DMS114 treated with DMSO at 0.1 percent for 48 hours (cell line): ENCODE measurements at regions not wholly inside any gene's neighbourhood (a gene's known extent, or its start where the extent isn't known, plus 50 kb on each side); places are given as distances from the start of the nearest gene placed in this dataset.

Source experiments
- DNase-seq: peaks from one replicate; lab custom pipeline; 2025; ENCODE audit not compliant: unreplicated experiment; lab: John Stamatoyannopoulos, UW

DNA sequence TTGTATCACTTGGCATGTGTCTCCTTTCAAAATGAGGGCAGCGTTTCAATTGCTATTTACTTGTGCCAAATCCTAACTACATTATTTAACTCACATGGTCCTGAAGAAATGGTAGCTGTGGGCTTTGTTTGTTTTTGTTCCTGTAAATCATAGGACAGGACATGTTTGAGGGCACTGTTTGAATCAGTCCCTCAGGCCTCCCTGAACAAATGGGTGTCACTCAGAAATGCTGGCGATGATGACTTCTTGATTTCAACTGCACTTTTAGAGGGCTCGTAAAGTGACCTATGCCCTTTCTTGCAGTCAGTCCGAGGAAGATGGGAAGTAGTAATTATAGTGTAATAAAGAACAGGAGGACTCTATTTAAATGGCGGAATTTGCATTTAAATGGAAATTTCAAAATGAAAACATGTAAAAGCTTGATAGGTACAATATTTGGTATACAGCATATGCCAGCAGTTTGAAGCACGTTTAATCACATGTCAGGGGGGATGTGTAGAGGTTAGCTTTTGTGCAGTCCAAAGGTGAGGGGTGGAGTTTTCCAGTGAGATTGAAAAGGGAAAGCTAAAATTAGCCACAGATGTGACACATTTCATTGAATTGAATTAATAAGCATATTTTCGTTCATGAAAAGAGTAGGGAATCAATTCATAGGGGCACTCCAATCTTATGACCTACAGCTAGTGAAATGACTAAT, 1958.7 kb upstream of the IGFBP7 start:
- DNase-seq = no peak

- no peak for DNase-seq
Measured at GRCh38 chr4:59086410-59086809, 1976.2 kb upstream of the IGFBP7 start.

- no peak for DNase-seq
Measured at GRCh38 chr4:59091146-59092142, 1981.3 kb upstream of the IGFBP7 start.

DNA sequence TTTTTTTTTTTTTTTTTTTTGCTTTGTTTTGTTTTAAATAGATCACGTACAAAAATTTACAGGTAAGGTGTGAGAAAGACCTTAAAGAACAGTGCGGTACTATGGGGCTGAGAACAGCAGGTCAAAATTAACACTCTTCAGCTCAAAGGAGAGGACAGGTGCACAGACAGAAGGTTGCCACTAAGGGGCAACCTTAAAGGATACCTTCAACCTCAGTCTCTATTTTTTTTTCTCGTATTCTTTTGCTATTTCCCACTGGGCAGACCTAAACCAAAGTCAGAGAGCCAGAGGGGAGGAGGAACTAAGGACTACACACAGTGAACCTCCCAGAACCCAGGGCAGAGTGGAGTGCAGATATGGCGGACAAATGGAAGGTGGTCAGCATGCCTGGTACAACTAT, 1984.3 kb upstream of the IGFBP7 start:
- no peak for DNase-seq

- no peak for DNase-seq
Measured at GRCh38 chr4:59102311-59102710, 1992.1 kb upstream of the IGFBP7 start.

DNA sequence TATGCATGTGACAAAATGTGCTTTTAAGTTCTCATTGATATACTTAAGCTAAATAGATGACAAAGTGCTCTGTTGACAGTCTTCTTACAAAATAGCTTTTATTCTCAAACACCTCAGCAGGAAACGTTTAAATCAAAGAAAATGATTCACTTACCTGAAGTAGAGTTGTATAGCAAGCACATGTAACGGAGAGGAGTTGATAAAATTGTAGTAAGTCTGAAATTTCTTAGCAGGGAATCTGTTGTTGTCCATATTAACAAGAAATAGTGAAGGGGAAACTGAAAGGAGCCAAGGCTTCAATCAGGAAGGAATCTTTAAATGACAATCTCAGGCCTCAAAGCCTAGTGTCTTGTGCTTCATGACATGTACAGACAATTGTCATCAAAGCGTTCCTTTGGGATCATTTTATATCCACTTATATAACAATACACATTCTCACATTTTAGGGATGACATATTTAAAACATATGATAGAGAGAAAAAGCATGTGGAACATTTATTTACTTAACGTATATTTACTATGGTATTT, 2010.2 kb upstream of the IGFBP7 start:
- no peak for DNase-seq

GRCh38 chr4:59122626-59123025, 2012.4 kb upstream of the IGFBP7 start:
- no peak for DNase-seq

- no peak for DNase-seq
Measured at GRCh38 chr4:59126159-59126558, 2016.0 kb upstream of the IGFBP7 start.

DNA sequence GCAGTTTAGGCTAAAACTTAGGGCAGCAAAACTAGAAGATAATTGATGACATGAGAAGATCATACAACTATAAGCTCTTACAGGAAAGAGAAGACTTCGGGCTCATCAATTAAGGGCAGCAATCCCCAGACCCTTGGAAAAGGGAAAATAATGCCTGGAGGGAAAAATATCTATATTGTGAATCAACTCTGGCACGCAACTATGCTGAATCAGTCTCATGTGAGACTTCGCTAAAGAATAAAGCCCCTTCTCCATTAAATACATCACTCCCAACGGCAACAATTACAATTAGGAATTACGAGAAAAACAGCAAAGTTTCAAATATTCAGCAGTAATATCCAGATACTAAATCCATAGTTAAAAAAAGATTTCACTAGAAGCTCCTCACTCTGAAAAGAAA, 2016.8 kb upstream of the IGFBP7 start:
- no peak for DNase-seq

DNA sequence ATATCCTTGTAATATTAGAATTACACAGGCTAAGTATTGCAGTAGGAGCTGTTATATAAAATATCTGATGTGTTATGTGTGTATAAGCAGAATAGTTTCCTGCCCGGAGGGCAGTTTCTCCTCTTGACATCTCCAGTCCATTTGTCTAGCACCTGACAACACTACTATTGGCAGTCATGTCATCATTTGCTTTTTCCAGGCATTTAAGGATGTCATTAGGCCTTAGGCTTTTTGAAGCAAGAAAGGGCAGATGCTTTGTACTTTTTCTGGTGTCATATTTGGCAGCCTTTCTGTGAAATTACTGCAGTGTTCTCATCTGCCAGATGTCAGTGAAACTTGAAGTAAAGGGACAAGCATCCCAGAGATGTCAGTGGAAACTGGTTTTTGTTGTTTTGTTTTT, 2017.6 kb upstream of the IGFBP7 start:
- DNase-seq = no peak

DNA sequence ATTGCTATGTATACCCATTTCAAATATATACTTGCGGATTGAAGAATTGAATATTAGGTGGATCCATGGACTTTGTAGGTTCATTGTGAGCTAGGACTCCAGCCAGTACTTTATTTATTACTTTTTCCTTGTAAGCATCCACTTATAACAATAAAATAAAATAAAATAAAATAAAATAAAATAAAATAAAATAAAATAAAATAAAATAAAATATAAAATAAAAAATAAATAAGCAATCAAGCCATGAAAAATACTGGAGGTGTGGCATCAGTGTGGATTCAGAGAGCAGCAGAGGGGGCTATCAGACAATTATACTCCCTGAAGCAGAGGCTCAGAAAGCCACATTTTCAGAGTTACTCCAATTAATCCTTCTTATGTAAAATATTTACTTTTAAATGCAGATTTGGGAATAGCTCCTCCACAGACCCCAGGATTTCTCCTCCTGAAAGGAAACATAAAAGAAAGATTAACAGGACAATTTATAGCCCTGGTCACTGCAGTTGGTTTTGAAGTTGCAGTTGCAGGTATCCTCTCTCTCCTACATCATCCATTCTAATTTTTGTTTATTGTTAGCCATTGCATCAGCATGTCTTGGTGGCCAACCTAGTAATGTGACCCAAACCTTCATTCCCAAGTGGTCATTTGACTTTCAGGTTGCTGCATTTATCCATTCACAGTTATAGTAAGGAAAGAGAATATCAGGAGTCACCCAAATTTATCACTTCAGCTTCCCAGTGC, 2025.2 kb upstream of the IGFBP7 start:
- no peak for DNase-seq

GRCh38 chr4:59161249-59161648, 2038.9 kb upstream of the ADGRL3 start:
- DNase-seq = no peak

- no peak for DNase-seq
Measured at GRCh38 chr4:59175617-59176016, 2024.5 kb upstream of the ADGRL3 start.

- no peak for DNase-seq
Measured at GRCh38 chr4:59179372-59179771, 2020.8 kb upstream of the ADGRL3 start.

- DNase-seq = no peak
Measured at GRCh38 chr4:59180161-59180560, 2020.0 kb upstream of the ADGRL3 start.

DNA sequence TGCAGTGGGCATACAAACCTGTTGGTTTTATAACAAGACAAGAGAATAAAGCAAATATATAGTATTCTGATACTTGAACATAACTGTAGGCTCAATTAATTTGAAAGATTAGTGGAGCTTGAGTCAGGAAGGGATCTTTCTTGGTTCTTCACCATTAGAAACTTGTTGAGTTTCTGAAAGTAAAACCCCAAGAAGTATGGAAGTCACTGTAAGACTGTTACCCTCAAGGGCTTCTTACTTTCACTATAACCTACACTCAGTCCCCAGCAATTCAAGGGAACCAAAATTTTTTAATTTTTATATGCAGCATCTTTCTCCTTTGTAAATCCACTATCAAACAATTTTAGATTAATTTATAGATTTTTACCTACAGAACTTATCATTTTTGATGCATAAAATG, 2019.2 kb upstream of the ADGRL3 start:
- no peak for DNase-seq

DNA sequence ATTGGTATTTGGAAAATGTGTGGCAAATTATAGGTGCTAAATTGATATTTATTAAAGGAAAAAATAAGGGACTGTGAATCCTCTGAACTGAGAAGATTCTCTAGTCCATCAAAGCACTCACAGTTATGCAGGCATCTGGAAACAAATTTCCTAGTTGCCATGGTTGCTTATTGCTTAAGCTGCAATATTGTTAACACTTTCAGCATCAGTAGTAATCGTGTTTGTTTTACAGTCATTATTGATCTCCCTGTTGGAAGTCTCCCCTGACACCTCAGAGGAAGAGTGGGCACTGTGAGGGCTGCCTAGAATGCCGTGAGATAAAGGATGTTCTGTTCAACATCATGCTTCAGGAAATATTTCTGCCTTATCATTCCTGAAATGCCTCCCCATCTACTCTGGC, 2004.3 kb upstream of the ADGRL3 start:
- no peak for DNase-seq

DNA sequence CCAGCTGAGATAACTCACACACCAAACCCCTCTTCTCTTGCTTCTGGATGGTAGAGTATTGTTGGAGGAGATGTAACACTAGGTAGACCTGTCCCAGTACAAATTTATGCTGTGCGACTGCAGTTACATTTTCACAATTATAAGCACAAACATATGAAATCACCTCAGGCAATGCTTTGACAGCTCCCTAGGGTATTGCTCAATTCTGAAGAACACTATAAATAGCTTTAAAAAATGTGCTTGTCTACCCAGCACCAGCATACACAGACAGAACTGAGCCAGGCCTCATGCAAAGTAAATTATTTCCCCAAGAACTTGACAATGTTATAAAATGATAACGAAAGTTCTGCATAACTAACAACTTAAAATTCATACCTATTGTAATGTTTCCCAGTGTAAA, 1999.1 kb upstream of the ADGRL3 start:
- no peak for DNase-seq

DNA sequence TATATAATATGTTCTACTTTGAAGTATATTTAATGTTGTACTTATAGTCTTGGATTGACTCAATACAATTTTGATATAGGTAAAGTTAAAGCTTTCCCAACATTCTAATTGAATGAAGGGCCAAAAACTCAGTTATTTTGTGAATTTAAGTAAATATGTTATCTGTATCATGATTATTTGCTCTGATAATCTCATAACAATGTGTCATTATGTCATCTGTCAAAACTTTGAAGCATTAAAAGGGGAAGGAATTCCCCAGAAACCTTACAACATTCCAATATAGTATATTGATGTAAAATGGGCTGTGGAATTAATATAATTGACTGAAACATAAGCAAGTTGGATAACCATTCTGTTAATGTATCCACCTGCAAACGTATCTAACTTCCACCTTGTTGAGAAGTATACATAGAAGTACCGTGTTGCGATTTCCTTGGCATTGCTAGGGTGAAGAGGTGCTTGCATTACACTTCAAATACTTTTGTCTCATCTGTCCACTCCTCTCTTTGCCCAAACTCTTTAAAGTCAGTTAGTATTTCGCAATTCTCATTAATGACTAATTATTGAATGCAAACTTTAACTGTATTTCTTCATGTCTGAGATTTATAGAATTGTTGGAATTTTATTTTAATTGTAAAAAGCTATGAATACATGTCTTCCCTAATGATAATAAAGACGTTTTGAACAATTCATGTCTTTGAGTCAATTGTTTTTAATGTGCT, 1982.1 kb upstream of the ADGRL3 start:
- DNase-seq = no peak

- DNase-seq = no peak
Measured at GRCh38 chr4:59222221-59222620, 1977.9 kb upstream of the ADGRL3 start.
